Pancreas (tissue), 10 donors: ENCODE measurements at regions not wholly inside any gene's neighbourhood (a gene's known extent, or its start where the extent isn't known, plus 50 kb on each side); places are given as distances from the start of the nearest gene placed in this dataset.

Experiments used
- ATAC-seq, 4 donors: fragments of 200-7000 bp; cut with Tn5 transposase; one replicate each; pipeline versions ENCODE4 v1.8.0 to v1.9.1; 2020; ENCODE audit warnings: mild to moderate bottlenecking in 4 of 4, moderate library complexity in 4 of 4
- DNase-seq, 6 donors: peaks; one replicate each; pipeline ENCODE4 v3.0.0-alpha.2; 2020
- FAIRE-seq: peaks from 2 replicates; lab custom pipeline; 2012; peaks lifted over from hg19 to GRCh38; lab: Jason Lieb, UNC
- H3K27ac ChIP-seq, 4 donors: fragments of 200-600 bp; sonication (generic); 1 replicate in 3 of 4; 2 replicates in 1 of 4; pipeline versions ENCODE4 v1.5.0 to v1.8.0; 2020
- H3K27me3 ChIP-seq, 4 donors: fragments of 200-600 bp; one replicate each; pipeline ENCODE4 v1.8.0; 2021
- H3K36me3 ChIP-seq, 3 donors: fragments of 200-600 bp; sonication (generic) in 1 of 3; one replicate each; pipeline versions ENCODE4 v1.5.0 to v1.8.0; 2020 to 2021
- H3K4me1 ChIP-seq, 3 donors: fragments of 200-600 bp; one replicate each; pipeline ENCODE4 v1.8.0; 2021
- H3K4me3 ChIP-seq, 4 donors: fragments of 200-600 bp; sonication (generic) in 2 of 4; one replicate each; pipeline versions ENCODE4 v1.5.0 to v1.8.0; 2020 to 2021
- H3K9me3 ChIP-seq, 4 donors: fragments of 200-600 bp; one replicate each; pipeline ENCODE4 v1.8.0; 2021
- WGBS, 2 donors: extraction: QIAGEN DNeasy Blood & Tissue Kit; methylation state at CpG; one replicate each; pipeline ENCODE4 v1.1.7; 2013; 5-methylcytosine and 5-hydroxymethylcytosine counted together
- intact Hi-C, 3 donors: fragments of 100-400 bp; cut with DNase I; formaldehyde crosslinking; loops; one replicate each; pipeline versions ENCODE4 v1.11.1 to v1.14.2; 2022
- TF ChIP-seq, protein P1 (sequence below), 4 donors: fragments of 200-600 bp; sonication (generic) in 3 of 4; IDR thresholded peaks; one replicate each; pipeline versions ENCODE4 v1.5.0 to v1.8.0; 2021; ENCODE audit warnings: antibody characterized with exemption in 4 of 4
- donor health status: healthy with polysubstance abuse.
- donor health status: DM: no; HTN: no; CAD: no; lungs with moderate emphysema.
- donor health status: DM: no; HTN: no; CAD: no.
- donor health status: control.
- donor health status: control.
- donor health status: Bipolar disorder and iron deficiency.
- donor health status: DM: yes; HTN: yes; CAD: no.
- donor health status: DM: no; HTN: no; CAD: no.
- donor health status: DM: no; HTN: no; CAD: no.
- donor health status: DM: yes; HTN: yes; CAD: no.

DNA sequence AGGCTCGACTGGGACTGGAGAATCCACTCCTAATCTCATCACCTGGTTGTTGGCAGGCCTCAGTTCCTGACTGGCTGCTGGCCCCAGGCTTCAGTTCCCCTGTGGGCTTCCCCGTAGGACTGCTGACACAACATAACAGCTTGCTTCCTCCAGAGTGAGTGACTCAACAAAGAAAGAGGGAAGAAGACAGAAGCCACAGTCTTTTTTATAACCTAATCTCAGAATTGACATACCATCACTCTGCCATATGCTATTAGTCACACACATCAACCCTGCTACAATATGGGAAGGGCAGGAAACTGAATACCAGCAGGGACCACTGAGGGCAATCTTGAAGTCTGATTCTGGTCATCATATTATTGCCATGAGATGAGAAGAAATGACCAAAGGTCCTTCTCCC lies 76.8 kb upstream of the SLC14A2 start:
- 72 to 79% methylated on average over 2 of the region's 2 CpGs for WGBS, 2 donors
- no peak for FAIRE-seq
- no peak for DNase-seq
- ATAC-seq = no peak
- no peaks in the 10 kb centered on the region for H3K27me3 ChIP-seq
- no peaks in the 10 kb centered on the region for H3K4me1 ChIP-seq
- H3K27ac ChIP-seq = no peak overlapping the region
- TF ChIP-seq, protein P1, sequence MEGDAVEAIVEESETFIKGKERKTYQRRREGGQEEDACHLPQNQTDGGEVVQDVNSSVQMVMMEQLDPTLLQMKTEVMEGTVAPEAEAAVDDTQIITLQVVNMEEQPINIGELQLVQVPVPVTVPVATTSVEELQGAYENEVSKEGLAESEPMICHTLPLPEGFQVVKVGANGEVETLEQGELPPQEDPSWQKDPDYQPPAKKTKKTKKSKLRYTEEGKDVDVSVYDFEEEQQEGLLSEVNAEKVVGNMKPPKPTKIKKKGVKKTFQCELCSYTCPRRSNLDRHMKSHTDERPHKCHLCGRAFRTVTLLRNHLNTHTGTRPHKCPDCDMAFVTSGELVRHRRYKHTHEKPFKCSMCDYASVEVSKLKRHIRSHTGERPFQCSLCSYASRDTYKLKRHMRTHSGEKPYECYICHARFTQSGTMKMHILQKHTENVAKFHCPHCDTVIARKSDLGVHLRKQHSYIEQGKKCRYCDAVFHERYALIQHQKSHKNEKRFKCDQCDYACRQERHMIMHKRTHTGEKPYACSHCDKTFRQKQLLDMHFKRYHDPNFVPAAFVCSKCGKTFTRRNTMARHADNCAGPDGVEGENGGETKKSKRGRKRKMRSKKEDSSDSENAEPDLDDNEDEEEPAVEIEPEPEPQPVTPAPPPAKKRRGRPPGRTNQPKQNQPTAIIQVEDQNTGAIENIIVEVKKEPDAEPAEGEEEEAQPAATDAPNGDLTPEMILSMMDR (IDR thresholded peaks at IDR 0.05) = no peak
- no peaks in the 10 kb centered on the region for H3K9me3 ChIP-seq
- no peak overlapping the region for H3K4me3 ChIP-seq
- H3K36me3 ChIP-seq = no peaks in the 10 kb centered on the region
- intact Hi-C loops = no loop called here

DNA sequence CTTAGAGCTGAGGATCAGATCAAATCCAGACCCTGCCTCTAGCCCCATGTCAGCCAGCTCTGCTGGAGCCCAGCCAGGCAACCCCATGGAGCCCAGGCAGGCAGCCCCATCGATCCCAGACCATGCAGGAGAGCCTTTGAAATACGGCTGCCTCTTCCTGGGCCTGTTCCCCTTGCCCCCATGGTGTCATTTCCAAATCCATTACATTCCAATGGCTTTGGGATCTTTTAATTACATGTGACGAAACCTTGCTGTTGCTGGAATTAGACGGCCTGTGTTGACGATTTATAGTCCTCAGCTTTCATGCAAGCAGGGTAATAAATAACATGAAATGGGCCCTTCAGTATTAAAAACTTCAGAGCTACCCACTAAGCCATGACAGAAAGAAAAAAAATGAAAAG lies 75.8 kb upstream of the SLC14A2 start:
- H3K36me3 ChIP-seq = no peaks in the 10 kb centered on the region
- no peak overlapping the region for H3K4me3 ChIP-seq
- TF ChIP-seq, protein P1 (IDR thresholded peaks at IDR 0.05) = no peak
- H3K27me3 ChIP-seq = no peaks in the 10 kb centered on the region
- intact Hi-C loops = no loop called here
- no peaks in the 10 kb centered on the region for H3K9me3 ChIP-seq
- H3K27ac ChIP-seq = no peak overlapping the region
- DNase-seq (no peak), ATAC-seq (no peak), FAIRE-seq (no peak)
- H3K4me1 ChIP-seq = no peaks in the 10 kb centered on the region
- WGBS, 2 donors = 76 to 89% methylated on average over 5 of the region's 5 CpGs

DNA sequence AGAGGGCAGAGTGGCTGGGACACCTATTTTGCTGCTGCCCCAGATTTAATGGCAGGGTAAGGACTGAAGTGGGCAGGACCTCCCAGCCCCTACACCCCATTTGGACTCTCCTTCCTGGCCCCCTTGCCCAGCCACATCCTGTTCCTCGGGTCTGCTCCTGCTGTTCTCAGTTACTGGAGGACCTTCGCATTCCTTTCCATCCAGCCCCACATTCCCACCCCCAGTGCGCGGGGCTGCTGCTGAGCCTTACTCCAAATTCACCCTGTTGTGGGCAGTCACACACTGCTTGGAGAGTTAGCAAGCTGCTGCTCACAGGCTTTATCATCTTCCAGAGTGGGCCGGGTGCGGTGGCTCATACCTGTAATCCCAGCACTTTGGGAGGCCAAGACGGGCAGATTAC lies 75.2 kb upstream of the SLC14A2 start:
- Histone ChIP-seq H3K27ac (no peak overlapping the region), H3K9me3 (no peaks in the 10 kb centered on the region), H3K4me3 (no peak overlapping the region), H3K36me3 (no peaks in the 10 kb centered on the region), H3K4me1 (no peaks in the 10 kb centered on the region), H3K27me3 (no peaks in the 10 kb centered on the region)
- whole genome bisulfite sequencing, 2 donors = 85 to 95% methylated on average over 7 of the region's 7 CpGs
- DNase-seq (no peak), ATAC-seq (no peak), FAIRE-seq (no peak)
- intact Hi-C loops = no loop called here
- TF ChIP-seq, protein P1 (IDR thresholded peaks at IDR 0.05) = no peak

DNA sequence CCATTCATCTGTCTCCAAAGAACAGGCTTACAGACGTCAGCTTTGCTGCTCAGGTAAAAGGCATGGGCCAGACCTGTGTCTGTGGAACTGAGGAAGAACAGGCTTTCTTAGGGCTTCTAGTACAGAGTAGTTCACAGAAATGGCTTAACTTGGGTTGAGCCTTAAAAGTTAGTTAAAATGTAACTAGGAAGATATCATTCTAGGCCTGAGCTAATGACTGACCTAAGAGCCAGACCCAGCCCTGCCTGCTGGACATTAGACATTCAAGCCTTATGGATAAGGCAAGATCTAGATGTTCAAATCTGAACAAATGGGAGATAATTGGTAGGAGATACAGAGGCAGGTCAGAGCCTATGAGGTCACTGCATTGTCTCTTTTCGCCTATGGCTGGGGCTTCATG lies 73.9 kb upstream of the SLC14A2 start:
- no peaks in the 10 kb centered on the region for H3K4me1 ChIP-seq
- H3K9me3 ChIP-seq = no peaks in the 10 kb centered on the region
- TF ChIP-seq, protein P1 (IDR thresholded peaks at IDR 0.05) = no peak
- H3K4me3 ChIP-seq = no peak overlapping the region
- H3K27me3 ChIP-seq = no peaks in the 10 kb centered on the region
- whole genome bisulfite sequencing, 2 donors = 64 to 74% methylated on average over 2 of the region's 2 CpGs
- H3K36me3 ChIP-seq = no peaks in the 10 kb centered on the region
- ATAC-seq (peak in 2 of 4 donors; percentile 37 to 41), FAIRE-seq (no peak), DNase-seq (no peak)
- intact Hi-C loops = no loop called here
- H3K27ac ChIP-seq = no peak overlapping the region

DNA sequence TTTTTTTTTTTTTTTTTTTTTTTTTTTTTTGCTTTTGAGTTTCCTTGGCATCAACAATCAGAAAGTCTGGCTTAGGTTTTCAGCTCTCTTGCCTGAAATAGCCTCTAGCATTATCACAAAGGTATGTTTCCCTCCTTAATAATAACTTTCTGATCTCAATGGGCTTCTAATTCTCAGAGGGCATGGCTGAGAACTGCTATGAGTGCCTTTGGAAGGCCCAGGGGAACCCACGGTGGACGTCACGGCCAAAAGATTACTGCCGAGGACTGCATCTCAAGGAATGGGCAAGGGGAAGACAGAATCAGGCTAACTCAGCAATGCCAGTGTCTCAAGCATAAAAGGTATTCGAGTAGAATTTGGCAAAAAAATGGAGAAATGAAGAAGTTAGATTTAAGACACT lies 73.2 kb upstream of the SLC14A2 start:
- no peaks in the 10 kb centered on the region for H3K9me3 ChIP-seq
- no peaks in the 10 kb centered on the region for H3K36me3 ChIP-seq
- FAIRE-seq (no peak), ATAC-seq (no peak), DNase-seq (no peak)
- H3K4me1 ChIP-seq = no peaks in the 10 kb centered on the region
- WGBS, 2 donors = 85 to 91% methylated on average over 5 of the region's 5 CpGs
- H3K27ac ChIP-seq = no peak overlapping the region
- H3K27me3 ChIP-seq = no peaks in the 10 kb centered on the region
- no peak overlapping the region for H3K4me3 ChIP-seq
- TF ChIP-seq, protein P1 (IDR thresholded peaks at IDR 0.05) = no peak
- intact Hi-C loops = no loop called here
